SJCRH30 (cell line): ENCODE measurements at regions not wholly inside any gene's neighbourhood (a gene's known extent, or its start where the extent isn't known, plus 50 kb on each side); places are given as distances from the start of the nearest gene placed in this dataset.

Source experiments
- DNase-seq, 2 experiments: peaks; one replicate each; pipeline ENCODE4 v3.0.0-alpha.2; 2015 to 2020
- H3K27ac ChIP-seq: fragments of 250-450 bp; sonication (Bioruptor Pico); 2 replicates; pipeline ENCODE4 v1.5.1; 2020; ENCODE audit warnings: mild to moderate bottlenecking, moderate library complexity
- H3K27me3 ChIP-seq: fragments of 250-450 bp; sonication (Bioruptor Pico); 2 replicates; pipeline ENCODE4 v1.5.1; 2020; ENCODE audit warnings: mild to moderate bottlenecking, moderate library complexity
- H3K36me3 ChIP-seq: fragments of 250-450 bp; sonication (Bioruptor Pico); 2 replicates; pipeline ENCODE4 v1.5.1; 2020; ENCODE audit warnings: mild to moderate bottlenecking, moderate library complexity
- H3K4me1 ChIP-seq: fragments of 250-450 bp; sonication (Bioruptor Pico); 2 replicates; pipeline ENCODE4 v1.5.1; 2020; ENCODE audit warnings: mild to moderate bottlenecking, moderate library complexity
- H3K4me3 ChIP-seq: fragments of 250-450 bp; sonication (Bioruptor Pico); 2 replicates; pipeline ENCODE4 v1.5.1; 2020; ENCODE audit warnings: mild to moderate bottlenecking, moderate library complexity
- H3K9me3 ChIP-seq: fragments of 250-450 bp; sonication (Bioruptor Pico); replicated peaks from 2 replicates; pipeline ENCODE4 v1.5.1; 2020; ENCODE audit warnings: mild to moderate bottlenecking, moderate library complexity

GRCh38 chr22:48828688-48829087 is 999.0 kb downstream of the BRD1 start:
- H3K27me3 ChIP-seq: peaks cover 33% of the 10 kb centered on the region
- no peak overlapping the region for H3K27ac ChIP-seq
- no peaks in the 10 kb centered on the region for H3K4me1 ChIP-seq
- DNase-seq: no peak
- H3K9me3 ChIP-seq: no peaks in the 10 kb centered on the region; the same call in 1 of the 2 replicates
- no peaks in the 10 kb centered on the region for H3K36me3 ChIP-seq
- H3K4me3 ChIP-seq: no peak overlapping the region

- Histone ChIP-seq H3K36me3 (no peaks in the 10 kb centered on the region), H3K9me3 (no peaks in the 10 kb centered on the region; the same call in 1 of the 2 replicates), H3K4me1 (no peaks in the 10 kb centered on the region), H3K4me3 (no peak overlapping the region), H3K27ac (no peak overlapping the region), H3K27me3 (peaks cover 33% of the 10 kb centered on the region)
- DNase-seq: no peak
Measured at GRCh38 chr22:48827904-48828555, 999.6 kb downstream of the BRD1 start.

- Histone ChIP-seq H3K4me3 (no peak overlapping the region), H3K4me1 (no peaks in the 10 kb centered on the region), H3K36me3 (no peaks in the 10 kb centered on the region), H3K27me3 (peaks cover 35% of the 10 kb centered on the region), H3K9me3 (no peaks in the 10 kb centered on the region), H3K27ac (no peak overlapping the region)
- DNase-seq: no peak
Measured at GRCh38 chr22:48827268-48827846, 1000.3 kb downstream of the BRD1 start.

GRCh38 chr22:48826546-48826945 is 1001.1 kb downstream of the BRD1 start:
- H3K36me3 ChIP-seq: no peaks in the 10 kb centered on the region
- H3K9me3 ChIP-seq: no peaks in the 10 kb centered on the region
- peaks cover 35% of the 10 kb centered on the region for H3K27me3 ChIP-seq
- DNase-seq: no peak
- no peaks in the 10 kb centered on the region for H3K4me1 ChIP-seq
- no peak overlapping the region for H3K27ac ChIP-seq
- no peak overlapping the region for H3K4me3 ChIP-seq

- Histone ChIP-seq H3K9me3 (no peaks in the 10 kb centered on the region), H3K36me3 (no peaks in the 10 kb centered on the region), H3K4me1 (no peaks in the 10 kb centered on the region), H3K4me3 (no peak overlapping the region), H3K27me3 (peaks cover 37% of the 10 kb centered on the region), H3K27ac (no peak overlapping the region)
- DNase-seq: no peak
Measured at GRCh38 chr22:48825802-48826520, 1001.7 kb downstream of the BRD1 start.

GRCh38 chr22:48824712-48825651 is 1002.7 kb downstream of the BRD1 start:
- no peak overlapping the region for H3K27ac ChIP-seq
- H3K4me3 ChIP-seq: no peak overlapping the region
- peaks cover 43% of the 10 kb centered on the region for H3K27me3 ChIP-seq
- DNase-seq: no peak
- no peaks in the 10 kb centered on the region for H3K4me1 ChIP-seq
- H3K9me3 ChIP-seq: no peaks in the 10 kb centered on the region
- no peaks in the 10 kb centered on the region for H3K36me3 ChIP-seq

GRCh38 chr22:48823941-48824340 is 1003.7 kb downstream of the BRD1 start:
- Histone ChIP-seq H3K4me3 (no peak overlapping the region), H3K27me3 (peaks cover 45% of the 10 kb centered on the region), H3K9me3 (no peaks in the 10 kb centered on the region), H3K36me3 (no peaks in the 10 kb centered on the region), H3K27ac (no peak overlapping the region), H3K4me1 (no peaks in the 10 kb centered on the region)
- DNase-seq: no peak

- no peak overlapping the region for H3K4me3 ChIP-seq
- H3K9me3 ChIP-seq: no peaks in the 10 kb centered on the region
- no peak for DNase-seq
- H3K27ac ChIP-seq: no peak overlapping the region
- H3K4me1 ChIP-seq: no peaks in the 10 kb centered on the region
- H3K36me3 ChIP-seq: no peaks in the 10 kb centered on the region
- H3K27me3 ChIP-seq: peaks cover 41% of the 10 kb centered on the region
Measured at GRCh38 chr22:48822278-48823233, 1005.1 kb downstream of the BRD1 start.

- no peak for DNase-seq
- Histone ChIP-seq H3K9me3 (no peaks in the 10 kb centered on the region), H3K27me3 (peaks cover 35% of the 10 kb centered on the region; the same call in 1 of the 2 replicates), H3K4me1 (no peaks in the 10 kb centered on the region), H3K36me3 (no peaks in the 10 kb centered on the region), H3K27ac (no peak overlapping the region), H3K4me3 (no peak overlapping the region)
Measured at GRCh38 chr22:48821727-48822126, 1005.9 kb downstream of the BRD1 start.

GRCh38 chr22:48821346-48821690 is 1006.4 kb downstream of the BRD1 start:
- no peaks in the 10 kb centered on the region for H3K9me3 ChIP-seq
- H3K4me1 ChIP-seq: no peaks in the 10 kb centered on the region
- no peaks in the 10 kb centered on the region for H3K36me3 ChIP-seq
- H3K4me3 ChIP-seq: no peak overlapping the region
- peaks cover 31% of the 10 kb centered on the region; the same call in 1 of the 2 replicates for H3K27me3 ChIP-seq
- no peak for DNase-seq
- H3K27ac ChIP-seq: no peak overlapping the region

GRCh38 chr22:48820481-48821345 is 1007.0 kb downstream of the BRD1 start:
- no peak for DNase-seq
- Histone ChIP-seq H3K9me3 (no peaks in the 10 kb centered on the region), H3K4me1 (no peaks in the 10 kb centered on the region), H3K27ac (no peak overlapping the region), H3K27me3 (peaks cover 26% of the 10 kb centered on the region; the same call in 1 of the 2 replicates), H3K36me3 (no peaks in the 10 kb centered on the region), H3K4me3 (no peak overlapping the region)

GRCh38 chr22:48819961-48820360 is 1007.7 kb downstream of the BRD1 start:
- H3K27ac ChIP-seq: no peak overlapping the region
- no peak for DNase-seq

GRCh38 chr22:48819232-48819631 is 1008.4 kb downstream of the BRD1 start:
- no peak for DNase-seq
- peaks cover 17% of the 10 kb centered on the region; the same call in 1 of the 2 replicates for H3K27me3 ChIP-seq
- no peaks in the 10 kb centered on the region for H3K4me1 ChIP-seq
- H3K9me3 ChIP-seq: no peaks in the 10 kb centered on the region
- no peaks in the 10 kb centered on the region for H3K36me3 ChIP-seq
- H3K27ac ChIP-seq: no peak overlapping the region
- no peak overlapping the region for H3K4me3 ChIP-seq

More at GRCh38 chr22:48819961-48820360, 1007.7 kb downstream of the BRD1 start:
- Histone ChIP-seq H3K27me3 (peaks cover 20% of the 10 kb centered on the region; the same call in 1 of the 2 replicates), H3K36me3 (no peaks in the 10 kb centered on the region), H3K4me1 (no peaks in the 10 kb centered on the region), H3K9me3 (no peaks in the 10 kb centered on the region), H3K4me3 (no peak overlapping the region)
